ENCODE measurements at regions not wholly inside any gene's neighbourhood (a gene's known extent, or its start where the extent isn't known, plus 50 kb on each side); places are given as distances from the start of the nearest gene placed in this dataset.
"Not testable (repeated sequence)": the region's sequence is repeated elsewhere in the genome, so short reads cannot be mapped to it uniquely, and the experiment has no call there.

DNA sequence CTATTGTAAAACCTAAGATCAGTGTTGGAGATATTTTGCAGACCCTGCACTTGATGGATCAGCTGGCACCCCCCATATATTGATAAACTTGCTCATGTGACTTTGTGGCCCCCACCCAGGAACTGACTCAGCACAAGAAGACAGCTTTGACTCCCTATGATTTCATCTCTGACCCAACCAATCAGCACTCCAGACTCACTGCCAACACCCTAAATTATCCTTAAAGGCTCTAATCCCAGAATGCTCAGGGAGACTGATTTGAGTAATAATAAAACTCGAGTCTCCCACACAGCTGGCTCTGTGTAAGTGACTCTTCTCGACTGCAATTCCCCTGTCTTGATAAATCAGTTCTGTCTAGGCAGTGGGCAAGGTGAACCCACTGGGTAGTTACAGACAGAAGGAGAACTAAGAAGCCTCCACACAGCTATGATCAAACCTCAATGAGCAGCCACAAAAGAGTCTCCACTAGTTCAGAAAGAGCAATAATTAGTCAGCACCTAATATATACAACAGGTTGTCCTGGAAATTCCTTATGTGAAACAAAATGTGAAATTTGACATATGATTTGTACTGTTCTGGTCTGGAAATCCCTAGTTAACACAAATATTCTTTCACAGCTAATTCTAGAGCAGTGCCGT, 52.2 kb downstream of the ACTL7B start:
- DNase-seq = no peak

DNA sequence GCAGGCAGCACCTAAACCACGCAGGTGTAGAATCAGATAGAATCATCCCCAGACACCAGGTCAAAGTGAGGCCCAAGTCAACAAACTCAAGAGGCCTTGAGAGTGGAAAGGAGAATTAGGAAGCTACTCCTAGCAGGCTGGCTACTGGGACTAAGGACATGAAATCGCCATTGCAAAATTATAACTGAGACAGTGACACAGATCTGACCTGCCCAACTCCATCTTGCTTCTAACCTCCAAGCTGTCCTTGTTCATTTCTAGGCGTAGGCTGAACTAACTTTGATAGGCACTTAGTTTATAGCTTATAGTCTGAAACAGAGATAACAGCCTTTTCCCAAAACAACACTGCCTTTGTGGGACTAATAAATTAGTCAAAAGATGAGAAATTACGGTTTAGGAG, 52.8 kb downstream of the ACTL7B start:
- DNase-seq = no peak

DNA sequence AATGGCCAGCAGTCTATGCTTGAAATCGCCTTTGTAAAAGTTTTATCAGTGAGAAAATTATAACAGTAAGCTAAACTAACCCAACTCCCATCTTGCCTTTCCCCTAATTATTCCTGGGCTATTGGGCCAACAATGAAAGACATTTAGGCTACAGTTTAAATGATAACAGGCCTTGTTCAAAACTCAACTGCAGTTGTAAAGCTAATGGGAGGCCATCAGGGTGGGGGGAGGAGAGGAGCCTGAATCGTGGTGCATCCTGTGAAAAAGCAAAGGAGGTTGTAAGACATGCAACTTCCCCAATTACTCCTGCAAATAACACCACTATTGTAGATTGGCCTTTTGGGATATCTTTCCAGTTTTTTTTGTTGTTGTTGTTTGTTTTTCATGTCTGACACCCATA, 53.8 kb downstream of the ACTL7B start:
- no peak for DNase-seq

GRCh38 chr9:108800632-108801099, 55.1 kb downstream of the ACTL7B start:
- DNase-seq = no peak

GRCh38 chr9:108793573-108793972, 62.2 kb downstream of the ACTL7B start:
- no peak for DNase-seq

DNA sequence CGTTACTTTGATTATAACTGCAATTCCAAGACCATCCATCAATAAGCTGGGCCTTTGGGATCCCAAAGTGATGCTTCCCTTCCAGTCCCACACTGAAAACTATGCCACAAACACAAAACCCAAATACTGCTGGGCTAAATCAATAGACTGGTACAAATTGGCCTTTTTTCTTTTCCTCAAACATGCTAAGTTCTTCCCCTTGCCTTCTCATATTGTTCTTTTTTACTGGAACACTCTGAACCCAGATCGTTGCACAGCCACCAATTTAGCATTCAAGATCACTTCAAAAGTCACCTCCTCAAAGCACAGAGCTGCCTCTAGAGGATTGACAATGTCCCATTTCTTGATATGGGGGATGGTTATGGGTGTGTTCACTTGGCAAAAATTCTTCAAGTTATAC, 66.0 kb downstream of the ACTL7B start:
- DNase-seq = no peak

DNA sequence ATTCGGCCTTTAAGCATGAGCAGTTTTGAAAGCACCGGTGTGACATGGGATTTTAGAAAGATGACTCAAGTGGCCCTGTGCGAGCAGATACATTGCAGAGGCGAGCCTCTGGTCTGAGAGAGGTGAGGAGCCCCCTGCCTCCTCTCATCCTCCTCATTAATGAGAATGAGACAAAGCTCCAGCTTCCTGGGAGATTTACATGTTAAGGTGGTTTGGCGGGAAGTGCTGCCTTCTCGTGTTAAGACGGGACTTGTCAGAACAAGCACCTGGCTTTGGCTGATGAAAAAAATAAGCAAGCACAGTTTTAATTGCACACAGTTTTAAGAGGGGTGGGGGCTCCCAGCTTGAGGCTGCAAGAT, 68.1 kb downstream of the ACTL7B start:
- peak; percentile 48 for DNase-seq

GRCh38 chr9:108786901-108787689, 68.7 kb downstream of the ACTL7B start:
- peak; percentile 82 for DNase-seq

GRCh38 chr9:108786322-108786721, 69.5 kb downstream of the ACTL7B start:
- no peak for DNase-seq

- no peak for DNase-seq
These were observed 70.8 kb downstream of the ACTL7B start for GRCh38 chr9:108784998-108785397.

DNA sequence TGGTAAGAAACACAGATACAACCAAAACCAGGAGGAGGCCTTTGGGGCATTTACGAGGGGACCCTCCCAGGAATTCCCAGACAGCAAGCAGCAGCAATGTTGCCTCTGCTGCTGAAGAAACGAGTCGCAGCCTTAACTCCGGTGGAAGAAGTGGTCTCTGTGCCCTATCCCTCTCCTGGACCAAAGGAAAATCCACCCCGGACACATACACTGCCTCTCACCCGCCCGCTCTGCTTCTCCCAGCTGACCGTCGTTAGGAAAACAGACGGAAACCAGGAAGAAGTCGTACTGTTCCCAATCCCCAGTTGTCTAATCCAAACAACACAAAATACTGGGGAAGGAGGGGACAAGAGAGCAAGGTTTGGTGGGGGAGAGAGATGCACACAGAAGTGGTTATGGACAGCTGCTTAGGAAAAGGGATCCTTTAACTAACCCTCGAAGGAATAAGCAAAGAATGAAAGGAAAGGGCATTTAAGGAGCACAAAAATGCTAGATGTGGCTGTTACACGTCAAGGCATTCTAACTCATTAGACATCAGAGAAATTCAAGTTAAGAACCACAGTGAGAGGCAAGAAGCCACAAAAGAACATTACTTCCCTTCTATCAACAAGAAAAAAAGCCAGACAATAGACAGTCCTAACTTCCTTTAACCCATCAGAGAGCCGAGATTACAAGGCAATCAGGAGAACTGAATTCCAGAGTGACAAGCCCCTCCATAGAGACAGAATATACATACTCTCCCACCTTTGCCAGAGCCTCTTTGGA, 71.9 kb downstream of the ACTL7B start:
- DNase-seq = no peak

GRCh38 chr9:108783326-108783725, 72.5 kb downstream of the ACTL7B start:
- DNase-seq = no peak

GRCh38 chr9:108780942-108781734, 74.6 kb downstream of the ACTL7B start:
- DNase-seq = no peak

- no peak for DNase-seq
These were observed 76.0 kb downstream of the ACTL7B start for GRCh38 chr9:108779551-108780325.

DNA sequence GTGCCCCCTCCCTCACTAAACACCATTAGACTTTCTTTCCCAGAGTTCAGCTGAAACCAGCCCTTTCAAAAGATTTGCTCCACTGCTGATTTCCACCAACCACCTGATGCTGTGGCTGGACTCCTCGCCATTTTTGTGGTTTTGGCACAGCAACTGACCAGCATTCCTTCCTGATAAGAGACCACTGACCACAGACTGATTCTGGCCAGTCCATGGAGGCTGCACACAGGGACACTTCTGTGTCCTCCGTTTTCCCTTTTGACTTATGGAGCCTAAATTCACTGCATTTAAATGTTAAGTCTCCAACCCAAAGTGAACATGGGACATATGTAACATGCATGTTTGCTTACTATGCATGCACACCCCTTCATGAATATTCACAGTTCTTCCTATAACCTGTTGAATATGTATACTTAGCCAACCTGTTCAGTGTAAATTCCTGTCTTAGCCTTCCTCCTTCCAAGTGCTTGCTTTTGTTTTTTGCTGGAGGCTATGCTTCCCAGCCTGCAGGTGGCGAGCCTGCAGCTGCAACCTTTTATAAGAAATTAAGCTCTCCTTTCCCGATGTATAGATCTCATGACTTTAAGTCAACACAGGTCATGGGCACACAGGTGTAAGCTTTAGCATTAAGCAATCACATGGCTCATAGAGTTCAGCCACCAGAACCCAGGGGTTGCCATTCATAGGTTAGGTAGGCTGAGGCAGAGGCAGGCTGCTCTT, 78.7 kb downstream of the ACTL7B start:
- no peak for DNase-seq

DNA sequence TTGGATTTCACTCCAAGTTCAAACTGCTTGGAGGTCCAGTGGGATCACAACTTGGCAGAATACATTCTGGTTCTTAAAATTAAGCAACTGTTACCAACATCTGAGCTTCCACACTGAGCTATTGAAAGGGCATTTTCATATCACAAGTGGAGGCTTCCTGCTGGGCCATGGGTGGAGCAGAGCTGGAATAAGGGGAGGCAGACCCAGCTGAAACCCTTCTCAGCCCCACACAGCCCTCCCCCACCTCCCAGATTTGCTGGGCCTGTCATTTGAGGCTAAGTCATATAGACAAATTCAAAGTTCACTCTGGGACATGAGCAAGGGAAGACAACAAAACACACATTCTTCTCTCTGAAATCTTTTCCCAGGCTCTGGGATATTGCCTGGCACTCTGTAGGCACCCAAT, 79.9 kb downstream of the ACTL7B start:
- DNase-seq = no peak

DNA sequence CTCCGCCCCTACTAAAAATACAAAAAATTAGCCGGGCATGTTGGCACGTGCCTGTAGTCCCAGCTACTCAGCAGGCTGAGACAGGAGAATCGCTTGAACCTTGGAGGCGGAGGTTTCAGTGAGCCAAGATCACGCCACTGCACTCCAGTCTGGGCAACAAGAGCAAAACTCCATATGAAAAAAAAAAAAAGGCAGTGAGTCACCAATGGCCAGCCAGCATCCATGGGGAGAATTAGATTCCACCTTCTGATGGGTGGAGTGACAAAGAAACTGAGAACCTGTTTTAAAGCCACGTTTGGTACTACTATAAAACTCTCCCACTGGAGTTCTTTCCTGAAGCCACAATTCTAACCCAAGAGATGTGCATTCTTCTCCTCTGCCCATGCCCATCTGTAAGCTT, 81.7 kb downstream of the ACTL7B start:
- DNase-seq = not testable (repeated sequence)

DNA sequence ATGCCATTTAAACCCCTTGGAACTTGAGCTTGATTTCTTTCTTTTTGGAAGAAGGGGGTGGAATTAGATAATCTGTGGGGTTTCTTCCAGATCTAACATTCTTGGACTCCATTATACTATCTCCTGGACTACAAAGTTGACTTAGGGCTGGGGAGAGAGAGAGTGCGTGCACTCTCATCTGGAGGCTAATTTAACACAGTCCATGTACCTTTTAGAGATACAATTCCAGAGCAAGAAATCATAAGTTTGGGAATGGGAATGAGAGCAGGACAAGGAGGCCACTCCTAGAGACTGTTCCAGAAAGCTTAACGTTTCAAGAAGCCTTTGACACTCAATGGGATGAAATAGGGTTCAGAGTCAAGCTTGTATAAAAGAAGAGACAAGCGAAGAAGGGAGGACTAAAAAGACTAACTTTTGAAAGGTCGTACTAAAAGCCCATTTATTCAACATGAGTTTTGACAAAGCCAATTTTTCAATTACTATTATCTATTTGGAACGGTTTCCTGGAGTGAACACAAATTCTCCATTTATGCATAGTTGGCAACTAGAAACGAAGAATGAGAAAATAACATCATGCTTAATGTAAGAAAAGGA, 83.4 kb downstream of the ACTL7B start:
- no peak for DNase-seq

GRCh38 chr9:108768744-108769143, 87.0 kb downstream of the ACTL7B start:
- no peak for DNase-seq

DNA sequence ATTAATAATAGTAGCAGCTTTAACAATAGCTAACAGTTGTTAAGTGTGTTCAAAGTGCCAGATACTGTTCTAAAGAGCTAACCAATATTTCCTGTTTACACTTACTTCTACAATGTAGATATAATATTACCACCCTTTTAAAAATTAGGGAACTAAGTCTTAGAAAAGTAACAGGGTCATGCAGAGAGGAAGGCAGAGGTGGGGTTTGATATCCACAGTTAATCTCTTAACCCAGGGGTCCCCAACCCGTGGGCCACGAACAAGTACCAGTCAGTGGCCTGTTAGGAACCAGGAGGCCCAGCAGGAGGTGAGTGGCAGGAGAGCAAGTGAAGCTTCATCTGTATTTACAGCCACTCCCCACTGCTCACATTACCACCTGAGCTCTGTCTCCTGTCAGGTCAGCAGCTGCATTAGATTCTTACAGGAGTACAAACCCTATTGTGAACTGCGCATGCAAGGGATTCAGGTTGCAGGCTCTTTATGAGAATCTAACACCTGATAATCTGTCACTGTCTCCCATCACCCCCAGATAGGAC, 89.1 kb downstream of the ACTL7B start:
- DNase-seq = no peak

DNA sequence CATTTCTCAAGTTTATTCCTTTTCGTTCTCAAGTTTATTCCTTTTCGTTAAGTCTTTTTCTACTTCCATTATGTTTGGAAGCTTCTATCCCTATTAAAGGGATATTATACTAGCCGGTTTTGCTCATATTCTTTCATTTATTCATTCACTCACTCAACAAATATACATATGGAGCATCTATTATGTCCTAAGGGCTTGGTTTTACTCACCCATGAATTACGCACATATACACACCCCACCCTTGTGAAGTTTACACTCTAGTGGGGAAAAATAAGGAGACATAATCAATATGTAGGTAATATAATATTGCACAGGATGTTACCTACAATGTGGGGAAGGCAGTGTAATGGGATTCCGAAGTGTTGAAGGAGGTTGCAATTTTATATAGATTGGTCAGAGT, 90.5 kb downstream of the ACTL7B start:
- no peak for DNase-seq

Measured in NCI-H524 treated with DMSO at 0.1 percent for 48 hours (cell line).